ENCODE measurements at regions not wholly inside any gene's neighbourhood (a gene's known extent, or its start where the extent isn't known, plus 50 kb on each side); places are given as distances from the start of the nearest gene placed in this dataset.

DNA sequence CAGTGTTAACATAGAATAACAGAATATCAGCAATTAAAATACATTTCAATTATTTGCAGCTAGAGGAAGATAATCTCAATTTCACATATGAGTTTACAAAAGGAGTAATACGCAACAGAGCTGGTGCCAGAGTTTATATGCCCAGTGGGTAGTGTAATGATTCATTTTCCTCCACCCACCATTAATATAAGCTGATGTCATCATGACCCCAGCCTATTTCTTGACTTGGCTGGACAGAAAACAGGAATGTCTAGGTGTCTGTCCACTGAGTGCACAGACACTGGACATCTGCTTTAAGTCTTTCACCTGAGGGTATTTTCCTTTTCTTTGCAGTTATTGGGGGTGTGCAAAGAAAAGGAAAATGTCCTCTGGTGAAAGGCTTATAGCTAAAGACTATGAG is 335.5 kb downstream of the TBC1D4 start:
- Histone ChIP-seq H3K27ac (no peak overlapping the region), H3K4me3 (no peak overlapping the region), H3K4me1 (no peaks in the 10 kb centered on the region), H3K36me3 (no peaks in the 10 kb centered on the region), H3K9me3 (no peaks in the 10 kb centered on the region), H3K27me3 (no peaks in the 10 kb centered on the region)
- ATAC-seq (no peak), DNase-seq (no peak)
- in situ Hi-C loops (cut with MboI; ENCODE audit: low sequenced_read_pairs in 4 of 4) (no loop called here), intact Hi-C loops (cut with DNase I; ENCODE audit: low total_unique reads) (no loop called here)
- no peak for TF ChIP-seq POLR2A (IDR thresholded peaks at IDR 0.05)
- TF ChIP-seq, protein P1, sequence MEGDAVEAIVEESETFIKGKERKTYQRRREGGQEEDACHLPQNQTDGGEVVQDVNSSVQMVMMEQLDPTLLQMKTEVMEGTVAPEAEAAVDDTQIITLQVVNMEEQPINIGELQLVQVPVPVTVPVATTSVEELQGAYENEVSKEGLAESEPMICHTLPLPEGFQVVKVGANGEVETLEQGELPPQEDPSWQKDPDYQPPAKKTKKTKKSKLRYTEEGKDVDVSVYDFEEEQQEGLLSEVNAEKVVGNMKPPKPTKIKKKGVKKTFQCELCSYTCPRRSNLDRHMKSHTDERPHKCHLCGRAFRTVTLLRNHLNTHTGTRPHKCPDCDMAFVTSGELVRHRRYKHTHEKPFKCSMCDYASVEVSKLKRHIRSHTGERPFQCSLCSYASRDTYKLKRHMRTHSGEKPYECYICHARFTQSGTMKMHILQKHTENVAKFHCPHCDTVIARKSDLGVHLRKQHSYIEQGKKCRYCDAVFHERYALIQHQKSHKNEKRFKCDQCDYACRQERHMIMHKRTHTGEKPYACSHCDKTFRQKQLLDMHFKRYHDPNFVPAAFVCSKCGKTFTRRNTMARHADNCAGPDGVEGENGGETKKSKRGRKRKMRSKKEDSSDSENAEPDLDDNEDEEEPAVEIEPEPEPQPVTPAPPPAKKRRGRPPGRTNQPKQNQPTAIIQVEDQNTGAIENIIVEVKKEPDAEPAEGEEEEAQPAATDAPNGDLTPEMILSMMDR (IDR thresholded peaks at IDR 0.05 in 4 of 5, conservative IDR thresholded peaks at IDR 0.05 in 1 of 5), result no peak

GRCh38 chr13:75145927-75146326 is 336.0 kb downstream of the TBC1D4 start:
- no peaks in the 10 kb centered on the region for H3K4me1 ChIP-seq
- TF ChIP-seq, protein P1 (IDR thresholded peaks at IDR 0.05 in 4 of 5, conservative IDR thresholded peaks at IDR 0.05 in 1 of 5), result no peak
- TF ChIP-seq POLR2A (IDR thresholded peaks at IDR 0.05), result no peak
- H3K27me3 ChIP-seq, result no peaks in the 10 kb centered on the region
- H3K36me3 ChIP-seq, result no peaks in the 10 kb centered on the region
- intact Hi-C loops (cut with DNase I; ENCODE audit: low total_unique reads), result no loop called here
- in situ Hi-C loops (cut with MboI; ENCODE audit: low sequenced_read_pairs in 4 of 4), result no loop called here
- H3K27ac ChIP-seq, result no peak overlapping the region
- DNase-seq (no peak), ATAC-seq (no peak)
- no peak overlapping the region for H3K4me3 ChIP-seq
- H3K9me3 ChIP-seq, result no peaks in the 10 kb centered on the region

DNA sequence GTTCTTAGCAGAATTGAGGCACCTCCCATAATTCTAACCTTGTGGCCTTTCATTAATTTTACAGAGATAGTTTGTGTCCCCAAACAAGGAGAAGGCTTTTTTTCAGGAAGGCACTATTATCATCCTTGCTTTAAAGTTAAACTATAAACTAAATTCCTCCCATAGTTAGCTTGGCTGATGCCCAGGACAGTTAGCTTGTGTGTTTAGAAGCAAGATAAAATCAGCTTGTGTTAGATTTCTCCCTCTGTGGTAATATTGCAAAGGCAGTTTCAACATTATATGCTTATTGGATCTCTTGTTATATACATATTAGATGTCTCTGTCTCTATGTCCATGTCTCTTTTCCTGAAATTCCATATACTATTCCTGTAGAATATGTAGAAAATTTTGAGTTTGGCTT is 342.7 kb downstream of the TBC1D4 start:
- H3K9me3 ChIP-seq, result no peaks in the 10 kb centered on the region
- TF ChIP-seq POLR2A (IDR thresholded peaks at IDR 0.05), result no peak
- TF ChIP-seq, protein P1 (IDR thresholded peaks at IDR 0.05 in 4 of 5, conservative IDR thresholded peaks at IDR 0.05 in 1 of 5), result no peak
- no peaks in the 10 kb centered on the region for H3K4me1 ChIP-seq
- no peak for ATAC-seq
- no peak for DNase-seq
- no peak overlapping the region for H3K27ac ChIP-seq
- H3K27me3 ChIP-seq, result no peaks in the 10 kb centered on the region
- in situ Hi-C loops (cut with MboI; ENCODE audit: low sequenced_read_pairs in 4 of 4) (no loop called here), intact Hi-C loops (cut with DNase I; ENCODE audit: low total_unique reads) (no loop called here)
- H3K36me3 ChIP-seq, result no peaks in the 10 kb centered on the region
- H3K4me3 ChIP-seq, result no peak overlapping the region

DNA sequence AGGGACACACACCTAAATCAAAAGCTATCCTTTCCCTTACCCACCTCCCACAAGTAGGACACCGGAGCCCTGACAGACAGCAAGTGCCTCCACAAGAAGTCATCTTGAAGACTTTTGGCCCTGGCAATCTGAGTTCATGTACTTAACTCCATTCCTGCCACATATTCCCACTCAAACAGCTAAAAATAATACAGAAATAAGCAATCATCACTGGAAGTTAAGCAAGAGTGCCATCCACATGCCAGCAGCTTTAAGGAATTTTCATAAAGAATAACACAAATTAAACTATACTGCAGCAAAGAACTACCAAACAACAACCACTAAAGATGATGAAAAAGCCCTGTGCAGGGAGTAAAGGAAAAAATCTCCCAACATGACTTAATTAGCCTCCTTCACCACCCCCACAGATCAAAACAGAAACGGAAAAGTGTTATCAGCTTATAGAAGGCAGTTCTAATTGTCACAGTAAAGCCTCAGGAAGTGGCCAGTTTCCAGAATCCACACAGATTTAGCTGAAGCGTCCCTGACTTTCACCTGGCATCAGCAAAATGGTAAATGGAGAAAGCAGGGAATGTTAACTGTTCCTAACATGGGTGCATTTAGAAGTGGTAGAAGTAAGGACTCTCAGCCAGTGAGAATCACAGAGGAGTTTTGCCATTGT is 343.9 kb downstream of the TBC1D4 start:
- DNase-seq, result no peak
- in situ Hi-C loops (cut with MboI; ENCODE audit: low sequenced_read_pairs in 4 of 4) (no loop called here), intact Hi-C loops (cut with DNase I; ENCODE audit: low total_unique reads) (no loop called here)
- Histone ChIP-seq H3K27me3 (no peaks in the 10 kb centered on the region), H3K4me1 (no peaks in the 10 kb centered on the region), H3K9me3 (no peaks in the 10 kb centered on the region), H3K36me3 (no peaks in the 10 kb centered on the region), H3K27ac (no peak overlapping the region), H3K4me3 (no peak overlapping the region)
- TF ChIP-seq POLR2A (IDR thresholded peaks at IDR 0.05), result no peak
- TF ChIP-seq, protein P1 (IDR thresholded peaks at IDR 0.05 in 4 of 5, conservative IDR thresholded peaks at IDR 0.05 in 1 of 5), result no peak
- no peak for ATAC-seq

DNA sequence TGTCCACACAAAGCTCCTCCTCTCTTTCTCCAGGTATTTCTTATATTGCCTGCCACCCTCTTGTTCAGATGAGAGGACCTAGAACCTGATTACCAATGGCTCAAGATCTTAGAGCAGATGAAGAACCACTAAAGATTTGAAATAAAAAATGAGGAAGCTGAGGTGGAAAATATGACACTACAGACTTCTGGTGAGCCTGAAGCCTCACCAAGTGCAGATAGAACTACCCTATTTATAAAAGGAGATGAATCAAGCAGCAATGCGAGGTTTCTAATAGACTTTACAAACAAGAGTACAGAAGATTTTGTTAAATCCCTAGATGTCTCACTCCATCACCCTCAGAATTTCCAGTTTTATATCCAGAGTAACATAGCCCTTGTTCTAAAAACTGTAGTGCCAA is 345.8 kb downstream of the TBC1D4 start:
- Histone ChIP-seq H3K9me3 (no peaks in the 10 kb centered on the region), H3K36me3 (no peaks in the 10 kb centered on the region), H3K4me3 (no peak overlapping the region), H3K27ac (no peak overlapping the region), H3K4me1 (no peaks in the 10 kb centered on the region), H3K27me3 (no peaks in the 10 kb centered on the region)
- intact Hi-C loops (cut with DNase I; ENCODE audit: low total_unique reads), result no loop called here
- ATAC-seq (no peak), DNase-seq (no peak)
- TF ChIP-seq, protein P1 (IDR thresholded peaks at IDR 0.05 in 4 of 5, conservative IDR thresholded peaks at IDR 0.05 in 1 of 5), result no peak
- no peak for TF ChIP-seq POLR2A (IDR thresholded peaks at IDR 0.05)
- in situ Hi-C loops (cut with MboI; ENCODE audit: low sequenced_read_pairs in 4 of 4), result no loop called here

Data from gastrocnemius medialis (tissue), 4 donors.